ENCODE measurements at regions not wholly inside any gene's neighbourhood (a gene's known extent, or its start where the extent isn't known, plus 50 kb on each side); places are given as distances from the start of the nearest gene placed in this dataset.

GRCh38 chr3:102104033-102104432 is 254.7 kb downstream of the NFKBIZ start:
- H3K36me3 ChIP-seq, result no peaks in the 10 kb centered on the region
- WGBS, result 58% methylated on average over 2 of the region's 2 CpGs
- H3K27me3 ChIP-seq (replicated peaks; ENCODE audit: insufficient read depth), result no peaks in the 10 kb centered on the region
- TF ChIP-seq CTCF (IDR thresholded peaks at IDR 0.05) (no peak), POLR2AphosphoS5 (IDR thresholded peaks at IDR 0.05) (no peak), POLR2A (IDR thresholded peaks at IDR 0.05) (no peak)
- no peak overlapping the region for H3K4me3 ChIP-seq
- H3K4me1 ChIP-seq (replicated peaks), result no peaks in the 10 kb centered on the region
- H3K9me3 ChIP-seq, result no peaks in the 10 kb centered on the region
- H3K27ac ChIP-seq, result no peak overlapping the region
- no peak for DNase-seq (ENCODE audit: low spot score)
- intact Hi-C loops (cut with DNase I), result no loop called here

GRCh38 chr3:102105193-102105592 is 255.9 kb downstream of the NFKBIZ start:
- Histone ChIP-seq H3K4me3 (no peak overlapping the region), H3K27me3 (replicated peaks; ENCODE audit: insufficient read depth) (no peaks in the 10 kb centered on the region), H3K27ac (no peak overlapping the region), H3K4me1 (replicated peaks) (no peaks in the 10 kb centered on the region), H3K36me3 (no peaks in the 10 kb centered on the region), H3K9me3 (no peaks in the 10 kb centered on the region)
- TF ChIP-seq POLR2A (IDR thresholded peaks at IDR 0.05), result no peak
- TF ChIP-seq POLR2AphosphoS5 (IDR thresholded peaks at IDR 0.05), result no peak
- no peak for TF ChIP-seq CTCF (IDR thresholded peaks at IDR 0.05)
- DNase-seq (ENCODE audit: low spot score), result no peak
- intact Hi-C loops (cut with DNase I), result no loop called here
- WGBS, result 97% methylated on average over 5 of the region's 5 CpGs

GRCh38 chr3:102106416-102107097 is 257.2 kb downstream of the NFKBIZ start:
- WGBS, result 93% methylated on average over 9 of the region's 9 CpGs
- H3K4me3 ChIP-seq, result no peak overlapping the region
- no peaks in the 10 kb centered on the region for H3K9me3 ChIP-seq
- intact Hi-C loops (cut with DNase I), result no loop called here
- H3K36me3 ChIP-seq, result no peaks in the 10 kb centered on the region
- H3K27ac ChIP-seq, result no peak overlapping the region
- no peak for TF ChIP-seq POLR2AphosphoS5 (IDR thresholded peaks at IDR 0.05)
- TF ChIP-seq CTCF (IDR thresholded peaks at IDR 0.05), result no peak
- TF ChIP-seq POLR2A (IDR thresholded peaks at IDR 0.05), result no peak
- H3K27me3 ChIP-seq (replicated peaks; ENCODE audit: insufficient read depth), result no peaks in the 10 kb centered on the region
- H3K4me1 ChIP-seq (replicated peaks), result no peaks in the 10 kb centered on the region
- no peak for DNase-seq (ENCODE audit: low spot score)

- intact Hi-C loops (cut with DNase I), result no loop called here
- Histone ChIP-seq H3K27ac (no peak overlapping the region), H3K9me3 (no peaks in the 10 kb centered on the region), H3K36me3 (no peaks in the 10 kb centered on the region), H3K4me3 (no peak overlapping the region), H3K27me3 (replicated peaks; ENCODE audit: insufficient read depth) (no peaks in the 10 kb centered on the region), H3K4me1 (replicated peaks) (no peaks in the 10 kb centered on the region)
- no peak for DNase-seq (ENCODE audit: low spot score)
- no peak for TF ChIP-seq POLR2A (IDR thresholded peaks at IDR 0.05)
- TF ChIP-seq CTCF (IDR thresholded peaks at IDR 0.05), result no peak
- TF ChIP-seq POLR2AphosphoS5 (IDR thresholded peaks at IDR 0.05), result no peak
Observed at GRCh38 chr3:102112704-102113230, 263.5 kb downstream of the NFKBIZ start.

- intact Hi-C loops (cut with DNase I), result no loop called here
- Histone ChIP-seq H3K36me3 (no peaks in the 10 kb centered on the region), H3K4me3 (no peak overlapping the region), H3K27ac (no peak overlapping the region), H3K9me3 (no peaks in the 10 kb centered on the region), H3K4me1 (replicated peaks) (no peaks in the 10 kb centered on the region), H3K27me3 (replicated peaks; ENCODE audit: insufficient read depth) (no peaks in the 10 kb centered on the region)
- no peak for DNase-seq (ENCODE audit: low spot score)
- TF ChIP-seq POLR2AphosphoS5 (IDR thresholded peaks at IDR 0.05), result no peak
- no peak for TF ChIP-seq POLR2A (IDR thresholded peaks at IDR 0.05)
- TF ChIP-seq CTCF (IDR thresholded peaks at IDR 0.05), result no peak
- 55% methylated on average over 11 of the region's 11 CpGs for WGBS
Observed at GRCh38 chr3:102113421-102114041, 264.2 kb downstream of the NFKBIZ start.
